Activated CD8-positive, alpha-beta T cell treated with anti-CD3 and anti-CD28 coated beads for 36 hours (primary cell): ENCODE measurements at regions not wholly inside any gene's neighbourhood (a gene's known extent, or its start where the extent isn't known, plus 50 kb on each side); places are given as distances from the start of the nearest gene placed in this dataset.
"Not testable (repeated sequence)": the region's sequence is repeated elsewhere in the genome, so short reads cannot be mapped to it uniquely, and the experiment has no call there.

Experiments used
- ATAC-seq: fragments of 200-7000 bp; cut with Tn5 transposase; one replicate; pipeline ENCODE4 v1.10.0; 2021; ENCODE audit warnings: mild to moderate bottlenecking, moderate library complexity
- CTCF ChIA-PET: fragments of 350-600 bp; sonication (Branson Sonifier 250); formaldehyde crosslinking; loops from one replicate; lab custom pipeline; 2021; ENCODE audit warnings: antibody characterized with exemption; lab: Charles Lee
- POLR2A ChIA-PET: fragments of 350-600 bp; sonication (Branson Sonifier 250); formaldehyde crosslinking; loops from one replicate; lab custom pipeline; 2021; ENCODE audit warnings: antibody characterized with exemption; lab: Charles Lee
- DNase-seq: peaks from one replicate; pipeline ENCODE4 v3.0.0-alpha.2; 2020
- H3K27ac Mint-ChIP-seq: one replicate; pipeline ENCODE4 v1.8.0; 2021; ENCODE audit warnings: mild to moderate bottlenecking, mixed read lengths
- H3K27me3 Mint-ChIP-seq: one replicate; pipeline ENCODE4 v1.8.0; 2021; ENCODE audit warnings: mixed read lengths
- H3K36me3 Mint-ChIP-seq: one replicate; pipeline ENCODE4 v1.8.0; 2021; ENCODE audit warnings: low read depth, mixed read lengths
- H3K4me1 Mint-ChIP-seq: one replicate; pipeline ENCODE4 v1.8.0; 2021; ENCODE audit warnings: low read depth, mixed read lengths
- H3K4me3 Mint-ChIP-seq: one replicate; pipeline ENCODE4 v1.8.0; 2021; ENCODE audit warnings: mild to moderate bottlenecking, moderate library complexity, mixed read lengths
- H3K9me3 Mint-ChIP-seq: one replicate; pipeline ENCODE4 v1.8.0; 2021; ENCODE audit warnings: mixed read lengths
- CTCF ChIP-seq: fragments of 200-600 bp; IDR thresholded peaks from one replicate; pipeline ENCODE4 v1.8.0; 2022; ENCODE audit warnings: antibody characterized with exemption, mild to moderate bottlenecking
- intact Hi-C: fragments of 100-400 bp; cut with micrococcal nuclease; formaldehyde crosslinking; loops from one replicate; pipeline ENCODE4 v1.10.0; 2022

- intact Hi-C loops = no loop called here
- ChIA-PET CTCF (no interaction called here), POLR2A (no interaction called here)
- Mint-ChIP-seq H3K4me1 (no peaks in the 10 kb centered on the region), H3K4me3 (no peak overlapping the region), H3K27me3 (no peaks in the 10 kb centered on the region), H3K36me3 (no peaks in the 10 kb centered on the region), H3K27ac (no peak overlapping the region), H3K9me3 (peaks cover 11% of the 10 kb centered on the region)
- DNase-seq (no peak), ATAC-seq (no peak)
- no peak for TF ChIP-seq CTCF
Observed at GRCh38 chr4:31851946-31852345, 1131.8 kb downstream of the PCDH7 start.

GRCh38 chr4:31877429-31877828, 1157.3 kb downstream of the PCDH7 start:
- no peak for ATAC-seq
- no peaks in the 10 kb centered on the region for H3K36me3 Mint-ChIP-seq
- H3K4me1 Mint-ChIP-seq = no peaks in the 10 kb centered on the region
- H3K4me3 Mint-ChIP-seq = no peak overlapping the region
- no peaks in the 10 kb centered on the region for H3K27me3 Mint-ChIP-seq
- no peaks in the 10 kb centered on the region for H3K9me3 Mint-ChIP-seq
- TF ChIP-seq CTCF = no peak
- ChIA-PET CTCF (no interaction called here), POLR2A (no interaction called here)
- H3K27ac Mint-ChIP-seq = no peak overlapping the region
- intact Hi-C loops = no loop called here
- no peak for DNase-seq

- ATAC-seq, H3K36me3 Mint-ChIP-seq, H3K27me3 Mint-ChIP-seq, H3K4me1 Mint-ChIP-seq, CTCF ChIA-PET, H3K4me3 Mint-ChIP-seq, DNase-seq, H3K9me3 Mint-ChIP-seq, intact Hi-C loops, H3K27ac Mint-ChIP-seq: not testable (repeated sequence)
- POLR2A ChIA-PET = interaction anchor here (0.6 kb wide), 1 partner anchor 95 kb away, joined by 4 read pairs; no protein-coding TSS in a partner anchor
Observed at GRCh38 chr4:31880837-31881236, 1160.7 kb downstream of the PCDH7 start.

- Mint-ChIP-seq H3K9me3 (peaks cover 3% of the 10 kb centered on the region), H3K27me3 (no peaks in the 10 kb centered on the region), H3K36me3 (no peaks in the 10 kb centered on the region), H3K27ac (no peak overlapping the region), H3K4me3 (no peak overlapping the region), H3K4me1 (no peaks in the 10 kb centered on the region)
- ChIA-PET CTCF (no interaction called here), POLR2A (no interaction called here)
- no peak for TF ChIP-seq CTCF
- DNase-seq (no peak), ATAC-seq (no peak)
- intact Hi-C loops = no loop called here
Observed at GRCh38 chr4:31896349-31896748, 1176.2 kb downstream of the PCDH7 start.

GRCh38 chr4:31905363-31905762, 1185.2 kb downstream of the PCDH7 start:
- H3K9me3 Mint-ChIP-seq = peaks cover 9% of the 10 kb centered on the region
- ATAC-seq (no peak), DNase-seq (no peak)
- no peak for TF ChIP-seq CTCF
- no peak overlapping the region for H3K4me3 Mint-ChIP-seq
- no peaks in the 10 kb centered on the region for H3K27me3 Mint-ChIP-seq
- ChIA-PET POLR2A (no interaction called here), CTCF (no interaction called here)
- H3K4me1 Mint-ChIP-seq = no peaks in the 10 kb centered on the region
- no peak overlapping the region for H3K27ac Mint-ChIP-seq
- no peaks in the 10 kb centered on the region for H3K36me3 Mint-ChIP-seq
- intact Hi-C loops = no loop called here

- DNase-seq (no peak), ATAC-seq (no peak)
- no peak overlapping the region for H3K27ac Mint-ChIP-seq
- no peaks in the 10 kb centered on the region for H3K27me3 Mint-ChIP-seq
- no peak overlapping the region for H3K4me3 Mint-ChIP-seq
- H3K9me3 Mint-ChIP-seq = peaks cover 13% of the 10 kb centered on the region
- ChIA-PET POLR2A (no interaction called here), CTCF (no interaction called here)
- no peaks in the 10 kb centered on the region for H3K36me3 Mint-ChIP-seq
- intact Hi-C loops = no loop called here
- no peaks in the 10 kb centered on the region for H3K4me1 Mint-ChIP-seq
- TF ChIP-seq CTCF = no peak
Observed at GRCh38 chr4:31908261-31908660, 1188.1 kb downstream of the PCDH7 start.
